ENCODE measurements at regions not wholly inside any gene's neighbourhood (a gene's known extent, or its start where the extent isn't known, plus 50 kb on each side); places are given as distances from the start of the nearest gene placed in this dataset.

DNA sequence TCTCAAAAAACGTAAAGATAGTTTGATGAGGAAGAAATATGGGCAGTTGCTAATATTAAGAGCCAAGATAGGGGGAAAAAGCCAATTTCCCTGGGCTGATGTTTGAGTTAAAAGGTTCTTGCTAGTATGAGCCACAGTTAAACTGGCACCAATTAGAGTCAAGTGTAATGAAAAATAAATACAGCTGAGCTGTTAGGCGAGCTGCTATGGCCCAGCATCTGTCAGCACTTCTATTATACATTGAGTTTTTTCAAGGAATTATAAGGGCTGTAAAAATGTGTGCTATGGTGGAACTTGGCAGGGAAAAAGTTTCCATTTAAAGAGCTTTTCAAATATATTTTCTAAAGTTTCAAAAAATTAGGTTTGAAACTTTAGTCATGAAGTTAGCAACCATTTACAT lies 279.6 kb downstream of the CYRIA start:
- TF ChIP-seq, protein P1, sequence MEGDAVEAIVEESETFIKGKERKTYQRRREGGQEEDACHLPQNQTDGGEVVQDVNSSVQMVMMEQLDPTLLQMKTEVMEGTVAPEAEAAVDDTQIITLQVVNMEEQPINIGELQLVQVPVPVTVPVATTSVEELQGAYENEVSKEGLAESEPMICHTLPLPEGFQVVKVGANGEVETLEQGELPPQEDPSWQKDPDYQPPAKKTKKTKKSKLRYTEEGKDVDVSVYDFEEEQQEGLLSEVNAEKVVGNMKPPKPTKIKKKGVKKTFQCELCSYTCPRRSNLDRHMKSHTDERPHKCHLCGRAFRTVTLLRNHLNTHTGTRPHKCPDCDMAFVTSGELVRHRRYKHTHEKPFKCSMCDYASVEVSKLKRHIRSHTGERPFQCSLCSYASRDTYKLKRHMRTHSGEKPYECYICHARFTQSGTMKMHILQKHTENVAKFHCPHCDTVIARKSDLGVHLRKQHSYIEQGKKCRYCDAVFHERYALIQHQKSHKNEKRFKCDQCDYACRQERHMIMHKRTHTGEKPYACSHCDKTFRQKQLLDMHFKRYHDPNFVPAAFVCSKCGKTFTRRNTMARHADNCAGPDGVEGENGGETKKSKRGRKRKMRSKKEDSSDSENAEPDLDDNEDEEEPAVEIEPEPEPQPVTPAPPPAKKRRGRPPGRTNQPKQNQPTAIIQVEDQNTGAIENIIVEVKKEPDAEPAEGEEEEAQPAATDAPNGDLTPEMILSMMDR (IDR thresholded peaks at IDR 0.05) = no peak
- no peak for TF ChIP-seq ZFX (IDR thresholded peaks at IDR 0.05; ENCODE audit: borderline replicate concordance)

Measured in 22Rv1 (cell line).